MM.1S (cell line): ENCODE measurements at regions not wholly inside any gene's neighbourhood (a gene's known extent, or its start where the extent isn't known, plus 50 kb on each side); places are given as distances from the start of the nearest gene placed in this dataset.

Experiments
- DNase-seq: peaks from one replicate; pipeline ENCODE4 v3.0.0-alpha.2; 2015
- H2AFZ ChIP-seq: fragments of 300-600 bp; sonication (generic); 2 replicates; pipeline ENCODE4 v1.6.0; 2016; ENCODE audit warnings: antibody characterized with exemption, low read length
- H3F3A ChIP-seq: fragments of 300-600 bp; sonication (generic); 2 replicates; pipeline ENCODE4 v1.6.1; 2016; ENCODE audit warnings: mild to moderate bottlenecking, antibody characterized with exemption, low read length, moderate library complexity, mixed read lengths; ENCODE audit not compliant: insufficient read depth
- H3K27ac ChIP-seq: fragments of 300-600 bp; sonication (generic); 2 replicates; pipeline ENCODE4 v1.5.1; 2016; ENCODE audit warnings: mild to moderate bottlenecking, low read length
- H3K27me3 ChIP-seq: fragments of 300-600 bp; sonication (generic); replicated peaks from 2 replicates; pipeline ENCODE4 v1.6.0; 2016; ENCODE audit warnings: low read length; ENCODE audit not compliant: insufficient read depth
- H3K36me3 ChIP-seq: fragments of 300-600 bp; sonication (generic); replicated peaks from 2 replicates; pipeline ENCODE4 v1.6.1; 2016; ENCODE audit warnings: mild to moderate bottlenecking, low read length, mixed read lengths; ENCODE audit not compliant: insufficient read depth
- H3K4me1 ChIP-seq: fragments of 300-600 bp; sonication (generic); 2 replicates; pipeline ENCODE4 v1.6.1; 2016; ENCODE audit warnings: low read length, mixed read lengths
- H3K4me2 ChIP-seq: fragments of 300-600 bp; sonication (generic); 2 replicates; pipeline ENCODE4 v1.6.0; 2016; ENCODE audit warnings: low read depth, low read length
- H3K4me3 ChIP-seq: fragments of 300-600 bp; sonication (generic); 2 replicates; pipeline ENCODE4 v1.5.1; 2016; ENCODE audit warnings: low read length, mixed read lengths
- H3K79me2 ChIP-seq: fragments of 300-600 bp; sonication (generic); 2 replicates; pipeline ENCODE4 v1.6.1; 2016; ENCODE audit warnings: mixed run types, low read length, mixed read lengths
- H3K9ac ChIP-seq: fragments of 300-600 bp; sonication (generic); 2 replicates; pipeline ENCODE4 v1.6.1; 2016; ENCODE audit warnings: low read length, mixed read lengths
- H3K9me2 ChIP-seq: fragments of 300-600 bp; sonication (generic); replicated peaks from 2 replicates; pipeline ENCODE4 v1.6.1; 2016; ENCODE audit warnings: mild to moderate bottlenecking, low read length, mixed read lengths; ENCODE audit not compliant: insufficient read depth
- H3K9me3 ChIP-seq: fragments of 300-600 bp; sonication (generic); replicated peaks from 2 replicates; pipeline ENCODE4 v1.6.1; 2016; ENCODE audit warnings: mild to moderate bottlenecking, low read length, mixed read lengths; ENCODE audit not compliant: insufficient read depth
- H4K20me1 ChIP-seq: fragments of 300-600 bp; sonication (generic); 2 replicates; pipeline ENCODE4 v1.6.1; 2016; ENCODE audit warnings: mild to moderate bottlenecking, low read length, moderate library complexity, mixed read lengths; ENCODE audit not compliant: insufficient read depth
- CTCF ChIP-seq: fragments of 300-600 bp; sonication (generic); IDR thresholded peaks from 2 replicates; pipeline ENCODE4 v1.5.1; 2016; ENCODE audit warnings: antibody characterized with exemption, low read length, mixed read lengths
- EZH2 ChIP-seq: fragments of 300-600 bp; sonication (generic); optimal IDR thresholded peaks from 2 replicates; pipeline ENCODE3; 2017; ENCODE audit warnings: low read depth, mild to moderate bottlenecking, antibody characterized with exemption, low read length, mixed read lengths
- EZH2phosphoT487 ChIP-seq: fragments of 300-600 bp; sonication (generic); IDR thresholded peaks from 2 replicates; pipeline ENCODE4 v1.6.1; 2018; ENCODE audit warnings: antibody characterized with exemption, low read length

- DNase-seq: no peak
- Histone ChIP-seq H4K20me1 (no peaks in the 10 kb centered on the region), H3K36me3 (no peaks in the 10 kb centered on the region), H3F3A (no peaks in the 10 kb centered on the region), H2AFZ (no peak overlapping the region), H3K9me3 (no peaks in the 10 kb centered on the region), H3K9ac (no peak overlapping the region), H3K4me2 (no peak overlapping the region), H3K4me3 (no peak overlapping the region), H3K27me3 (no peaks in the 10 kb centered on the region), H3K27ac (no peak overlapping the region), H3K4me1 (no peaks in the 10 kb centered on the region), H3K79me2 (no peaks in the 10 kb centered on the region), H3K9me2 (no peaks in the 10 kb centered on the region)
- TF ChIP-seq EZH2: no peak
- TF ChIP-seq EZH2phosphoT487: no peak
- no peak for TF ChIP-seq CTCF
These were observed 365.3 kb downstream of the MTRR start for GRCh38 chr5:8234179-8234770.

- no peaks in the 10 kb centered on the region for H3K27me3 ChIP-seq
- H3K36me3 ChIP-seq: no peaks in the 10 kb centered on the region
- no peak overlapping the region for H3K9ac ChIP-seq
- no peak overlapping the region for H2AFZ ChIP-seq
- no peaks in the 10 kb centered on the region for H3K79me2 ChIP-seq
- H3K9me2 ChIP-seq: no peaks in the 10 kb centered on the region
- H3K9me3 ChIP-seq: no peaks in the 10 kb centered on the region
- no peak for TF ChIP-seq EZH2
- no peak for TF ChIP-seq EZH2phosphoT487
- TF ChIP-seq CTCF: no peak
- H4K20me1 ChIP-seq: no peaks in the 10 kb centered on the region
- no peak overlapping the region for H3K27ac ChIP-seq
- no peak overlapping the region for H3K4me2 ChIP-seq
- H3K4me1 ChIP-seq: no peaks in the 10 kb centered on the region
- no peaks in the 10 kb centered on the region for H3F3A ChIP-seq
- no peak for DNase-seq
- no peak overlapping the region for H3K4me3 ChIP-seq
These were observed 369.1 kb downstream of the MTRR start for GRCh38 chr5:8238080-8238479.

GRCh38 chr5:8239198-8239597, 370.2 kb downstream of the MTRR start:
- no peaks in the 10 kb centered on the region for H3K79me2 ChIP-seq
- H3K9ac ChIP-seq: no peak overlapping the region
- H3K27me3 ChIP-seq: no peaks in the 10 kb centered on the region
- H2AFZ ChIP-seq: no peak overlapping the region
- no peaks in the 10 kb centered on the region for H4K20me1 ChIP-seq
- DNase-seq: no peak
- H3K4me2 ChIP-seq: no peak overlapping the region
- no peaks in the 10 kb centered on the region for H3K9me3 ChIP-seq
- no peak overlapping the region for H3K4me3 ChIP-seq
- H3K36me3 ChIP-seq: no peaks in the 10 kb centered on the region
- H3F3A ChIP-seq: no peaks in the 10 kb centered on the region
- H3K27ac ChIP-seq: no peak overlapping the region
- TF ChIP-seq CTCF (no peak), EZH2phosphoT487 (no peak), EZH2 (no peak)
- H3K4me1 ChIP-seq: no peaks in the 10 kb centered on the region
- H3K9me2 ChIP-seq: no peaks in the 10 kb centered on the region
